Peyer's patch (tissue), 4 donors: ENCODE measurements at regions not wholly inside any gene's neighbourhood (a gene's known extent, or its start where the extent isn't known, plus 50 kb on each side); places are given as distances from the start of the nearest gene placed in this dataset.

Experiments used
- DNase-seq, 3 donors: peaks; one replicate each; pipeline ENCODE4 v3.0.0-alpha.2; 2017 to 2019
- H3K27ac ChIP-seq, 4 donors: fragments of 200-600 bp; sonication (generic); one replicate each; pipeline ENCODE4 v1.5.1; 2016 to 2019
- H3K27me3 ChIP-seq, 2 donors: fragments of 200-600 bp; sonication (generic); one replicate each; pipeline ENCODE4 v1.5.1; 2019
- H3K36me3 ChIP-seq, 3 donors: fragments of 200-600 bp; sonication (generic); one replicate each; pipeline ENCODE4 v1.5.1; 2016 to 2019
- H3K4me1 ChIP-seq, 4 donors: fragments of 200-600 bp; sonication (generic); one replicate each; pipeline ENCODE4 v1.5.1; 2016 to 2019
- H3K4me3 ChIP-seq, 4 donors: fragments of 200-600 bp; sonication (generic); 1 replicate in 3 of 4; 2 replicates in 1 of 4; pipeline ENCODE4 v1.5.1; 2016 to 2019; ENCODE audit warnings: mild to moderate bottlenecking in 1 of 4
- H3K9me3 ChIP-seq, 4 donors: fragments of 200-600 bp; sonication (generic); one replicate each; pipeline ENCODE4 v1.5.1; 2016 to 2019; ENCODE audit warnings: mild to moderate bottlenecking in 1 of 4
- POLR2A ChIP-seq, 2 donors: fragments of 450-650 bp; IDR thresholded peaks; one replicate each; pipeline ENCODE4 v1.5.1; 2017; ENCODE audit warnings: antibody characterized with exemption in 2 of 2, mild to moderate bottlenecking in 2 of 2, moderate library complexity in 2 of 2
- TF ChIP-seq, protein P1 (sequence below), 6 experiments: fragments of 450-650 bp in 4 of 6; fragments of 200-600 bp in 2 of 6; sonication (generic) in 1 of 6; IDR thresholded peaks; one replicate each; pipeline ENCODE4 v1.5.1; 2017 to 2019; ENCODE audit warnings: antibody characterized with exemption in 6 of 6, mild to moderate bottlenecking in 3 of 6, moderate library complexity in 1 of 6

- Histone ChIP-seq H3K4me3 (no peak overlapping the region), H3K27me3 (no peaks in the 10 kb centered on the region), H3K9me3 (no peaks in the 10 kb centered on the region), H3K36me3 (no peaks in the 10 kb centered on the region), H3K27ac (no peak overlapping the region), H3K4me1 (no peaks in the 10 kb centered on the region)
- no peak for DNase-seq
- TF ChIP-seq POLR2A (IDR thresholded peaks at IDR 0.05) = no peak
- TF ChIP-seq, protein P1, sequence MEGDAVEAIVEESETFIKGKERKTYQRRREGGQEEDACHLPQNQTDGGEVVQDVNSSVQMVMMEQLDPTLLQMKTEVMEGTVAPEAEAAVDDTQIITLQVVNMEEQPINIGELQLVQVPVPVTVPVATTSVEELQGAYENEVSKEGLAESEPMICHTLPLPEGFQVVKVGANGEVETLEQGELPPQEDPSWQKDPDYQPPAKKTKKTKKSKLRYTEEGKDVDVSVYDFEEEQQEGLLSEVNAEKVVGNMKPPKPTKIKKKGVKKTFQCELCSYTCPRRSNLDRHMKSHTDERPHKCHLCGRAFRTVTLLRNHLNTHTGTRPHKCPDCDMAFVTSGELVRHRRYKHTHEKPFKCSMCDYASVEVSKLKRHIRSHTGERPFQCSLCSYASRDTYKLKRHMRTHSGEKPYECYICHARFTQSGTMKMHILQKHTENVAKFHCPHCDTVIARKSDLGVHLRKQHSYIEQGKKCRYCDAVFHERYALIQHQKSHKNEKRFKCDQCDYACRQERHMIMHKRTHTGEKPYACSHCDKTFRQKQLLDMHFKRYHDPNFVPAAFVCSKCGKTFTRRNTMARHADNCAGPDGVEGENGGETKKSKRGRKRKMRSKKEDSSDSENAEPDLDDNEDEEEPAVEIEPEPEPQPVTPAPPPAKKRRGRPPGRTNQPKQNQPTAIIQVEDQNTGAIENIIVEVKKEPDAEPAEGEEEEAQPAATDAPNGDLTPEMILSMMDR (IDR thresholded peaks at IDR 0.05) = no peak
Observed at GRCh38 chr1:98496256-98496995, 165.1 kb upstream of the SNX7 start.

- Histone ChIP-seq H3K36me3 (no peaks in the 10 kb centered on the region), H3K27ac (no peak overlapping the region), H3K4me3 (no peak overlapping the region), H3K9me3 (no peaks in the 10 kb centered on the region), H3K4me1 (no peaks in the 10 kb centered on the region), H3K27me3 (no peaks in the 10 kb centered on the region)
- TF ChIP-seq, protein P1 (IDR thresholded peaks at IDR 0.05) = no peak
- no peak for TF ChIP-seq POLR2A (IDR thresholded peaks at IDR 0.05)
- DNase-seq = no peak
Observed at GRCh38 chr1:98493469-98493868, 168.1 kb upstream of the SNX7 start.

- no peaks in the 10 kb centered on the region for H3K4me1 ChIP-seq
- H3K27ac ChIP-seq = no peak overlapping the region
- H3K36me3 ChIP-seq = no peaks in the 10 kb centered on the region
- TF ChIP-seq, protein P1 (IDR thresholded peaks at IDR 0.05) = no peak
- no peak for TF ChIP-seq POLR2A (IDR thresholded peaks at IDR 0.05)
- H3K27me3 ChIP-seq = no peaks in the 10 kb centered on the region
- no peaks in the 10 kb centered on the region for H3K9me3 ChIP-seq
- DNase-seq = no peak
- H3K4me3 ChIP-seq = no peak overlapping the region
Observed at GRCh38 chr1:98490099-98490498, 171.4 kb upstream of the SNX7 start.

GRCh38 chr1:98487620-98488019, 173.9 kb upstream of the SNX7 start:
- Histone ChIP-seq H3K27me3 (no peaks in the 10 kb centered on the region), H3K4me3 (no peak overlapping the region), H3K36me3 (no peaks in the 10 kb centered on the region), H3K27ac (no peak overlapping the region), H3K9me3 (no peaks in the 10 kb centered on the region), H3K4me1 (no peaks in the 10 kb centered on the region)
- TF ChIP-seq POLR2A (IDR thresholded peaks at IDR 0.05) = no peak
- TF ChIP-seq, protein P1 (IDR thresholded peaks at IDR 0.05) = no peak
- no peak for DNase-seq

DNA sequence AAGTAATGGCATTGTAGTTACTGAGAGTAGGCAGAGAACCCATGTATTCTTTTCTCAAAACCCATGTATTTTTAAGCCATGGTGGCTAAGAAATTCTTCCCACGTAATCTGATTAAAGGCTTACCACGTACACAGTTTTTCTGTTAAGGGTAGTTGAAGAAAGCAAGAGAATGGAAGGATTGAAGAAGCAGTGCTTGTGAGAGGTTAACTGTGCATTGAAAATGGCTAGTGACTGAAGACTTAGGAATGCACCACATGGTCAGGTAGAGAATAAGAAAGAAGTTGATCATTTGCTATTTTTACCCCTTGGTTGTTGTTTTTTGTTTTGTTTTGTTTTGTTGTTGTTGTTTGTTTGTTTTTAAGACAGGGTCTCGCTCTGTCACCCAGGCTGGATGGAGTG, 178.9 kb upstream of the SNX7 start:
- H3K27ac ChIP-seq = no peak overlapping the region
- H3K4me1 ChIP-seq = no peaks in the 10 kb centered on the region
- no peaks in the 10 kb centered on the region for H3K27me3 ChIP-seq
- DNase-seq = no peak
- no peaks in the 10 kb centered on the region for H3K9me3 ChIP-seq
- no peaks in the 10 kb centered on the region for H3K36me3 ChIP-seq
- H3K4me3 ChIP-seq = no peak overlapping the region
- TF ChIP-seq POLR2A (IDR thresholded peaks at IDR 0.05) = no peak
- TF ChIP-seq, protein P1 (IDR thresholded peaks at IDR 0.05) = no peak
